Endothelial cell of umbilical vein (primary cell): ENCODE measurements at regions not wholly inside any gene's neighbourhood (a gene's known extent, or its start where the extent isn't known, plus 50 kb on each side); places are given as distances from the start of the nearest gene placed in this dataset.

Experiments
- CTCF ChIP-seq, 2 donors: IDR thresholded peaks; 1 replicate in 1 of 2; 2 replicates in 1 of 2; pipeline ENCODE4 v1.5.1; 2011; ENCODE audit warnings: low read length in 2 of 2, mild to moderate bottlenecking in 2 of 2, moderate library complexity in 2 of 2, control low read depth in 1 of 2, inconsistent platforms in 1 of 2, low read depth in 1 of 2; ENCODE audit not compliant: insufficient read depth in 1 of 2; ENCODE audit errors: extremely low read depth in 1 of 2
- EZH2 ChIP-seq: IDR thresholded peaks from 2 replicates; pipeline ENCODE4 v1.6.1; 2012; ENCODE audit warnings: borderline replicate concordance, low read depth, mild to moderate bottlenecking, moderate library complexity, low read length, inconsistent platforms; ENCODE audit not compliant: severe bottlenecking
- FOS ChIP-seq: IDR thresholded peaks from 2 replicates; pipeline ENCODE4 v1.6.1; 2011; ENCODE audit warnings: mild to moderate bottlenecking, low read length, moderate library complexity, borderline replicate concordance; ENCODE audit not compliant: insufficient read depth
- MAX ChIP-seq: IDR thresholded peaks from 2 replicates; pipeline ENCODE4 v1.6.1; 2011; ENCODE audit not compliant: insufficient read depth, insufficient read length
- MYC ChIP-seq: IDR thresholded peaks from one replicate; pipeline ENCODE4 v1.6.1; 2011; ENCODE audit warnings: mild to moderate bottlenecking, low read depth, low read length
- POLR2A ChIP-seq: IDR thresholded peaks from 2 replicates; pipeline ENCODE4 v1.6.1; 2012; ENCODE audit warnings: low read depth, mild to moderate bottlenecking, control low read depth, low read length
- POLR2AphosphoS5 ChIP-seq: IDR thresholded peaks from 2 replicates; pipeline ENCODE4 v1.6.1; 2012; ENCODE audit warnings: low read depth, mild to moderate bottlenecking, control low read depth, low read length, moderate library complexity; ENCODE audit not compliant: insufficient read depth

- TF ChIP-seq CTCF (IDR thresholded peaks at IDR 0.05; ENCODE audit: extremely low read depth in 1 of 2, insufficient read depth in 1 of 2, low read depth in 1 of 2, low read length in 2 of 2) (no peak), POLR2A (no peak), EZH2 (no peak), POLR2AphosphoS5 (no peak), MAX (no peak), MYC (no peak), FOS (no peak)
Observed at GRCh38 chr13:102993348-102993747, 72.9 kb downstream of the SLC10A2 start.
